Prostate gland (tissue), 2 donors: ENCODE measurements at regions not wholly inside any gene's neighbourhood (a gene's known extent, or its start where the extent isn't known, plus 50 kb on each side); places are given as distances from the start of the nearest gene placed in this dataset.

Experiments used
- DNase-seq: peaks from one replicate; pipeline ENCODE4 v3.0.0-alpha.2; 2019; ENCODE audit warnings: low spot score
- H3K27ac ChIP-seq, 2 donors: fragments of 200-600 bp; sonication (generic); 2 replicates each; pipeline ENCODE4 v1.5.1; 2017 to 2019
- H3K27me3 ChIP-seq: fragments of 200-600 bp; sonication (generic); replicated peaks from 2 replicates; pipeline ENCODE4 v1.5.1; 2019; ENCODE audit not compliant: insufficient read depth
- H3K36me3 ChIP-seq, 2 donors: fragments of 200-600 bp; sonication (generic); 1 replicate in 1 of 2; 2 replicates in 1 of 2; pipeline versions ENCODE4 v1.5.1 to v1.8.1; 2017 to 2019
- H3K4me1 ChIP-seq: fragments of 200-600 bp; sonication (generic); replicated peaks from 2 replicates; pipeline ENCODE4 v1.5.1; 2019
- H3K4me3 ChIP-seq, 2 donors: fragments of 200-600 bp; sonication (generic); 2 replicates each; pipeline ENCODE4 v1.5.1; 2017 to 2019
- H3K9me3 ChIP-seq: fragments of 200-600 bp; sonication (generic); 2 replicates; pipeline ENCODE4 v1.5.1; 2017
- CTCF ChIP-seq, 4 experiments: fragments of 200-600 bp in 2 of 4; fragments of 450-650 bp in 2 of 4; sonication (generic) in 2 of 4; IDR thresholded peaks; 1 replicate in 3 of 4; 2 replicates in 1 of 4; pipeline ENCODE4 v1.5.1; 2016 to 2019; ENCODE audit warnings: antibody characterized with exemption in 4 of 4, mild to moderate bottlenecking in 2 of 4, moderate library complexity in 2 of 4
- POLR2A ChIP-seq: fragments of 450-650 bp; IDR thresholded peaks from one replicate; pipeline ENCODE4 v1.6.1; 2016; ENCODE audit warnings: antibody characterized with exemption, mild to moderate bottlenecking
- POLR2AphosphoS5 ChIP-seq: sonication (generic); formaldehyde crosslinking; IDR thresholded peaks from one replicate; pipeline ENCODE4 v1.6.1; 2017; ENCODE audit warnings: antibody characterized with exemption
- WGBS: methylation state at CpG from one replicate; pipeline ENCODE4 v1.1.5; 2018; 5-methylcytosine and 5-hydroxymethylcytosine counted together
- intact Hi-C: fragments of 100-400 bp; cut with DNase I; formaldehyde crosslinking; loops from one replicate; pipeline ENCODE4 v1.14.2; 2022

GRCh38 chr2:194105358-194105757 is 1551.7 kb upstream of the SLC39A10 start:
- DNase-seq, result no peak
- Histone ChIP-seq H3K36me3 (no peaks in the 10 kb centered on the region), H3K9me3 (no peaks in the 10 kb centered on the region), H3K4me1 (no peaks in the 10 kb centered on the region), H3K27me3 (no peaks in the 10 kb centered on the region), H3K4me3 (no peak overlapping the region), H3K27ac (no peak overlapping the region)
- TF ChIP-seq POLR2A (no peak), CTCF (IDR thresholded peaks at IDR 0.05) (no peak), POLR2AphosphoS5 (no peak)
- WGBS, result 100% methylated on average over 1 of the region's 1 CpG
- intact Hi-C loops, result no loop called here

- H3K36me3 ChIP-seq, result no peaks in the 10 kb centered on the region
- no peak overlapping the region for H3K27ac ChIP-seq
- no peaks in the 10 kb centered on the region for H3K27me3 ChIP-seq
- no peaks in the 10 kb centered on the region for H3K4me1 ChIP-seq
- H3K4me3 ChIP-seq, result no peak overlapping the region
- no peaks in the 10 kb centered on the region for H3K9me3 ChIP-seq
- intact Hi-C loops, result no loop called here
- TF ChIP-seq POLR2A (no peak), CTCF (IDR thresholded peaks at IDR 0.05) (no peak), POLR2AphosphoS5 (no peak)
- DNase-seq, result no peak
Observed at GRCh38 chr2:194104687-194105086, 1552.3 kb upstream of the SLC39A10 start.

- TF ChIP-seq CTCF (IDR thresholded peaks at IDR 0.05) (no peak), POLR2AphosphoS5 (no peak), POLR2A (no peak)
- intact Hi-C loops, result no loop called here
- Histone ChIP-seq H3K27me3 (no peaks in the 10 kb centered on the region), H3K36me3 (no peaks in the 10 kb centered on the region), H3K4me3 (no peak overlapping the region), H3K9me3 (no peaks in the 10 kb centered on the region), H3K4me1 (no peaks in the 10 kb centered on the region), H3K27ac (no peak overlapping the region)
- DNase-seq, result no peak
- 77% methylated on average over 2 of the region's 2 CpGs for WGBS
Observed at GRCh38 chr2:194103941-194104659, 1552.9 kb upstream of the SLC39A10 start.

GRCh38 chr2:194102546-194102945 is 1554.5 kb upstream of the SLC39A10 start:
- no peaks in the 10 kb centered on the region for H3K9me3 ChIP-seq
- no peaks in the 10 kb centered on the region for H3K27me3 ChIP-seq
- H3K27ac ChIP-seq, result no peak overlapping the region
- TF ChIP-seq POLR2AphosphoS5, result no peak
- TF ChIP-seq POLR2A, result no peak
- TF ChIP-seq CTCF (IDR thresholded peaks at IDR 0.05), result no peak
- H3K4me1 ChIP-seq, result no peaks in the 10 kb centered on the region
- intact Hi-C loops, result no loop called here
- no peak overlapping the region for H3K4me3 ChIP-seq
- 95% methylated on average over 2 of the region's 2 CpGs for WGBS
- no peak for DNase-seq
- H3K36me3 ChIP-seq, result no peaks in the 10 kb centered on the region

- DNase-seq, result no peak
- 66% methylated on average over 2 of the region's 2 CpGs for WGBS
- no peaks in the 10 kb centered on the region for H3K9me3 ChIP-seq
- H3K27me3 ChIP-seq, result no peaks in the 10 kb centered on the region
- no peak overlapping the region for H3K4me3 ChIP-seq
- no peak for TF ChIP-seq POLR2AphosphoS5
- no peak for TF ChIP-seq POLR2A
- no peak for TF ChIP-seq CTCF (IDR thresholded peaks at IDR 0.05)
- H3K4me1 ChIP-seq, result no peaks in the 10 kb centered on the region
- intact Hi-C loops, result no loop called here
- H3K36me3 ChIP-seq, result no peaks in the 10 kb centered on the region
- no peak overlapping the region for H3K27ac ChIP-seq
Observed at GRCh38 chr2:194100201-194100600, 1556.8 kb upstream of the SLC39A10 start.
